OCI-LY7 (cell line): ENCODE measurements at regions not wholly inside any gene's neighbourhood (a gene's known extent, or its start where the extent isn't known, plus 50 kb on each side); places are given as distances from the start of the nearest gene placed in this dataset.
"Not testable (repeated sequence)": the region's sequence is repeated elsewhere in the genome, so short reads cannot be mapped to it uniquely, and the experiment has no call there.

ENCODE experiments used
- CTCF ChIP-seq: fragments of 200-600 bp; sonication (generic); conservative IDR thresholded peaks from 2 replicates; pipeline ENCODE4 v1.5.1; 2014; ENCODE audit warnings: mild to moderate bottlenecking, antibody characterized with exemption, low read length, moderate library complexity, mixed read lengths
- EZH2phosphoT487 ChIP-seq: fragments of 200-600 bp; sonication (generic); IDR thresholded peaks from 2 replicates; pipeline ENCODE4 v1.6.1; 2018; ENCODE audit warnings: low read depth, borderline replicate concordance, mild to moderate bottlenecking, mixed run types, antibody characterized with exemption, low read length, moderate library complexity, mixed read lengths

GRCh38 chr12:75941661-75942060 is 89.9 kb downstream of the PHLDA1 start:
- TF ChIP-seq CTCF, EZH2phosphoT487: not testable (repeated sequence)
